ENCODE measurements at regions not wholly inside any gene's neighbourhood (a gene's known extent, or its start where the extent isn't known, plus 50 kb on each side); places are given as distances from the start of the nearest gene placed in this dataset.

- no peak overlapping the region for H3K4me3 ChIP-seq
- no peak for DNase-seq
- no peak for TF ChIP-seq CTCF (IDR thresholded peaks at IDR 0.05; ENCODE audit: borderline replicate concordance)
- no peaks in the 10 kb centered on the region for H3K9me3 ChIP-seq (replicated peaks)
- intact Hi-C loops (cut with micrococcal nuclease), result no loop called here
- H3K36me3 ChIP-seq, result no peaks in the 10 kb centered on the region
- H3K27ac ChIP-seq (replicated peaks), result no peak overlapping the region
- peaks cover 42% of the 10 kb centered on the region for H3K27me3 ChIP-seq (ENCODE audit: low read depth)
- no peaks in the 10 kb centered on the region for H3K4me1 ChIP-seq
These were observed 163.3 kb downstream of the URI1 start for GRCh38 chr19:30105316-30105715.

DNA sequence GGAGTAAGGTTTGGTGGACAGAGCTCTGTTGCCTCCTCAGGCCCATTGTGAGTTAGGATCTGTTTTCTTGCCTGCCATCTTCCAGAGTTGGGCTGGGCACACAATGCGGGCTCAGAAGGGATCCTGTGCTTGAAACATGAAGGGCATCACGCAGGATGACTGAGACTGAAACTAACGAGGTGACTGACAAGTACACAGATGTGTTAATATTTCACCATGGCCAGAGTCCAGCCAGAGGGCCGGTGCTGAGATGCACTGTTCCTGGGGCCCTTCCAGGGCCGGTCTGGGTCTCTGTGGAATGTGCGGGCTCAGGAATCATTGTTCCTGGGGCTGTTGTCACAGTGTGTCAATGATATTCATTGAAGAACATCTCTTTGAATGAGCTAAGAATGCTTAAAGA, 163.7 kb downstream of the URI1 start:
- Histone ChIP-seq H3K9me3 (replicated peaks) (no peaks in the 10 kb centered on the region), H3K27ac (replicated peaks) (no peak overlapping the region), H3K36me3 (no peaks in the 10 kb centered on the region), H3K27me3 (ENCODE audit: low read depth) (peaks cover 46% of the 10 kb centered on the region), H3K4me3 (no peak overlapping the region), H3K4me1 (no peaks in the 10 kb centered on the region)
- TF ChIP-seq CTCF (IDR thresholded peaks at IDR 0.05; ENCODE audit: borderline replicate concordance), result no peak
- intact Hi-C loops (cut with micrococcal nuclease), result no loop called here
- DNase-seq, result no peak

DNA sequence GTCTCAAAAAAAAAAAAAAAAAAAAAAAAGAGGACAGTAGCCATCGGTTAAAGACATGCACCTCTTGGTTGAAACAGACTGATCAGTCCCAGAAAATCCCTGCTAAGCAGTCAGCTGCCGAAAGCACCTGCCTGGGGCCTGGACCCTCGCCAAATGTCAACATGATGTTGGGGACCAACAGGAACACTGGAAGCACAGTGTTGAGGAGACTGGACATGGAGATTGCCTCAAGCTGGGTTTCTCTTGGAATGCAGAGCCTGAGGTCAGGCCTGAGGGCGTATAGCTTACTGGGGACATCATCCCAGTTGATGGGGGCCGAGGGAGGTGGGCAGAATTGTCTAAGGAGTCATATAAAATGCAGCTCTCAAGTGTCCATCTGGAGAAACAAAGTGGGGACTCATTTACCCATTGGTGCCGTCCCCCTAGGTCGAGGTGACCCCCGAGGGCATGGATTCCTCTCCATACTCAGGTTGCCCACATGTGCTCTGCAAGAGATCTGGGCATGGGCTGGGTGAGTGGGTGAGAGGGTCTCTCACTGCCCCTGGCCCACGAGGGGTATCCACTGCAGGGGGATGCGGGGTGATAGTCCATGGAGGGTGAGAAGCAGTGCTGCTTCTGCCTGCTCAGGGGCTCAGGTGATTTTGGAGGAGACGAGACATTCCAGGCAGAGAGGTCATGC, 164.5 kb downstream of the URI1 start:
- no peak overlapping the region for H3K27ac ChIP-seq (replicated peaks)
- H3K4me1 ChIP-seq, result no peaks in the 10 kb centered on the region
- H3K27me3 ChIP-seq (ENCODE audit: low read depth), result peaks cover 52% of the 10 kb centered on the region
- no peak for TF ChIP-seq CTCF (IDR thresholded peaks at IDR 0.05; ENCODE audit: borderline replicate concordance)
- no peaks in the 10 kb centered on the region for H3K9me3 ChIP-seq (replicated peaks)
- intact Hi-C loops (cut with micrococcal nuclease), result no loop called here
- DNase-seq, result no peak
- no peaks in the 10 kb centered on the region for H3K36me3 ChIP-seq
- no peak overlapping the region for H3K4me3 ChIP-seq

DNA sequence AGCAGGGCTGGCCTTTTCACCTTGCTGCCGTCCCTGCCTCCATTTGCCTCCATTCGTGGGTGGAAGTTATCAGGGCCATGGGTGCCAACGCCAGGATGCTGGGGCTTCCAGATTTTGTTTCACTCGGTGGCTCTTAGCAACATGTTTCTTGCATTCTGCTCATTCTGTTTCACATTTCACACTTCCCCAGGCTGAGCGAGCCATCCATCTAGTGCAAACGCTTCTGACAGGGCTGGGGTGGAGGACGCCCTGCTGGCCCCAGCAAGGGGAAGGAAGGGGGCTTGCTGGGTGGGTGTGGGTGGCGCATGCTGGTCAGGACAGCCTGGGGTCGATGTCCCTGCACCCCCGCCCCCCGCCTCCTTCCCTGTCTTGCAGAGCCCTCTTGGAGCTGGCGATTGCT, 165.2 kb downstream of the URI1 start:
- no peaks in the 10 kb centered on the region for H3K9me3 ChIP-seq (replicated peaks)
- TF ChIP-seq CTCF (IDR thresholded peaks at IDR 0.05; ENCODE audit: borderline replicate concordance), result no peak
- H3K4me3 ChIP-seq, result no peak overlapping the region
- DNase-seq, result no peak
- H3K27me3 ChIP-seq (ENCODE audit: low read depth), result peaks cover 59% of the 10 kb centered on the region
- H3K36me3 ChIP-seq, result no peaks in the 10 kb centered on the region
- no peak overlapping the region for H3K27ac ChIP-seq (replicated peaks)
- intact Hi-C loops (cut with micrococcal nuclease), result no loop called here
- no peaks in the 10 kb centered on the region for H3K4me1 ChIP-seq

DNA sequence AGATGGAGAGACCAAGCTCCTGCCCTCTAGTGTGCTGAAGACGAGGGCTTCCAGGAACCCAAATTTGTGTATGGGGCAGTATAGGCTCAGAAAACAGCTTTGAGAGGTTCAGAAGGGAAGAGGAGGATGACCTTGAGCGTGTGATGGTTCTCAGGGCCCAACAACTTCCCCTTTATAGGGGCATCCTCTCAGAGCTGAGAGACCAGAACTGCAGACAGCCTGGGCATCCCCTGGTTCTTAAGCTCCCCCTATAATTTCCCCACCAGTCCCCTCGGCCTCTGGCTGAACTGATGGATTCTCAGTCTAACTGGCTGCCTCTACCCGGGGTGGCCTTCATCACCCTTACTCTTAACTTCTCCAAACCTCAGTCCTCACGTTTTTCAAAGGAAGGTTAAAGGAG, 167.5 kb downstream of the URI1 start:
- no peak overlapping the region for H3K4me3 ChIP-seq
- no peaks in the 10 kb centered on the region for H3K36me3 ChIP-seq
- no peak overlapping the region for H3K27ac ChIP-seq (replicated peaks)
- intact Hi-C loops (cut with micrococcal nuclease), result no loop called here
- no peak for TF ChIP-seq CTCF (IDR thresholded peaks at IDR 0.05; ENCODE audit: borderline replicate concordance)
- DNase-seq, result no peak
- no peaks in the 10 kb centered on the region for H3K4me1 ChIP-seq
- H3K9me3 ChIP-seq (replicated peaks), result no peaks in the 10 kb centered on the region
- peaks cover 75% of the 10 kb centered on the region for H3K27me3 ChIP-seq (ENCODE audit: low read depth)

Data from left ventricle myocardium inferior (tissue), 1 donor.